Activated CD4-positive, alpha-beta T cell treated with anti-CD3 and anti-CD28 coated beads for 36 hours (primary cell): ENCODE measurements at regions not wholly inside any gene's neighbourhood (a gene's known extent, or its start where the extent isn't known, plus 50 kb on each side); places are given as distances from the start of the nearest gene placed in this dataset.
"Not testable (repeated sequence)": the region's sequence is repeated elsewhere in the genome, so short reads cannot be mapped to it uniquely, and the experiment has no call there.

Experiments
- ATAC-seq: fragments of 200-7000 bp; cut with Tn5 transposase; one replicate; pipeline ENCODE4 v1.10.0; 2021; ENCODE audit warnings: mild to moderate bottlenecking, moderate library complexity
- CTCF ChIA-PET: fragments of 350-600 bp; sonication (Branson Sonifier 250); formaldehyde crosslinking; loops from one replicate; lab custom pipeline; 2021; ENCODE audit warnings: antibody characterized with exemption; lab: Charles Lee
- POLR2A ChIA-PET: fragments of 350-600 bp; sonication (Branson Sonifier 250); formaldehyde crosslinking; loops from one replicate; lab custom pipeline; 2021; ENCODE audit warnings: antibody characterized with exemption, inconsistent platforms; lab: Charles Lee
- DNase-seq: peaks from one replicate; pipeline ENCODE4 v3.0.0-alpha.2; 2020
- H3K27ac Mint-ChIP-seq: one replicate; pipeline ENCODE4 v1.8.0; 2021; ENCODE audit warnings: mixed read lengths
- H3K27me3 Mint-ChIP-seq: one replicate; pipeline ENCODE4 v1.8.0; 2021; ENCODE audit warnings: mixed read lengths
- H3K36me3 Mint-ChIP-seq: one replicate; pipeline ENCODE4 v1.8.0; 2021; ENCODE audit warnings: low read depth, mixed read lengths
- H3K4me1 Mint-ChIP-seq: one replicate; pipeline ENCODE4 v1.8.0; 2021; ENCODE audit warnings: mixed read lengths
- H3K4me3 Mint-ChIP-seq: one replicate; pipeline ENCODE4 v1.8.0; 2021; ENCODE audit warnings: mild to moderate bottlenecking, moderate library complexity, mixed read lengths
- H3K9me3 Mint-ChIP-seq: one replicate; pipeline ENCODE4 v1.8.0; 2021; ENCODE audit warnings: low read depth, mixed read lengths
- intact Hi-C, 2 experiments: fragments of 100-400 bp; cut with DNase I in 1 of 2; cut with micrococcal nuclease in 1 of 2; formaldehyde crosslinking; loops; one replicate each; pipeline versions ENCODE4 v1.14.2 to v1.15.1; 2022 to 2024; cut with DNase I, micrococcal nuclease

- H3K4me1 Mint-ChIP-seq: no peaks in the 10 kb centered on the region
- H3K36me3 Mint-ChIP-seq: peaks cover 9% of the 10 kb centered on the region
- no peak overlapping the region for H3K27ac Mint-ChIP-seq
- DNase-seq: no peak
- POLR2A ChIA-PET: no interaction called here
- no peaks in the 10 kb centered on the region for H3K27me3 Mint-ChIP-seq
- no peak overlapping the region for H3K4me3 Mint-ChIP-seq
- CTCF ChIA-PET: no interaction called here
- ATAC-seq: no peak
- peaks cover 21% of the 10 kb centered on the region for H3K9me3 Mint-ChIP-seq
- intact Hi-C loops: no loop called here
Measured at GRCh38 chr1:125118147-125118993, 3933.6 kb downstream of the SRGAP2C start.

- Mint-ChIP-seq H3K4me1 (no peaks in the 10 kb centered on the region), H3K27ac (no peak overlapping the region), H3K27me3 (no peaks in the 10 kb centered on the region), H3K4me3 (no peak overlapping the region), H3K9me3 (peaks cover 23% of the 10 kb centered on the region), H3K36me3 (peaks cover 9% of the 10 kb centered on the region)
- ChIA-PET CTCF (no interaction called here), POLR2A (no interaction called here)
- ATAC-seq (no peak), DNase-seq (no peak)
- intact Hi-C loops: no loop called here
Measured at GRCh38 chr1:125119024-125119441, 3934.3 kb downstream of the SRGAP2C start.

- H3K4me3 Mint-ChIP-seq, H3K4me1 Mint-ChIP-seq, DNase-seq, CTCF ChIA-PET, H3K27me3 Mint-ChIP-seq, intact Hi-C loops, H3K36me3 Mint-ChIP-seq, H3K27ac Mint-ChIP-seq, ATAC-seq, POLR2A ChIA-PET: not testable (repeated sequence)
- peaks cover 25% of the 10 kb centered on the region for H3K9me3 Mint-ChIP-seq
Measured at GRCh38 chr1:125119566-125120205, 3934.9 kb downstream of the SRGAP2C start.

GRCh38 chr1:125122579-125122978 is 3937.8 kb downstream of the SRGAP2C start:
- H3K27me3 Mint-ChIP-seq, DNase-seq, H3K36me3 Mint-ChIP-seq, POLR2A ChIA-PET, H3K4me1 Mint-ChIP-seq, intact Hi-C loops, CTCF ChIA-PET, H3K4me3 Mint-ChIP-seq, ATAC-seq, H3K27ac Mint-ChIP-seq: not testable (repeated sequence)
- peaks cover 32% of the 10 kb centered on the region for H3K9me3 Mint-ChIP-seq
